Keratinocyte (primary cell): ENCODE measurements at regions not wholly inside any gene's neighbourhood (a gene's known extent, or its start where the extent isn't known, plus 50 kb on each side); places are given as distances from the start of the nearest gene placed in this dataset.

Experiments used
- CTCF ChIP-seq, 3 experiments: IDR thresholded peaks in 1 of 3; conservative IDR thresholded peaks in 1 of 3; optimal IDR thresholded peaks in 1 of 3; 2 replicates in 2 of 3; 3 replicates in 1 of 3; pipeline versions ENCODE3 to v1.5.1; 2011; ENCODE audit warnings: low read length in 3 of 3, mild to moderate bottlenecking in 3 of 3, moderate library complexity in 2 of 3, control low read depth in 1 of 3, inconsistent platforms in 1 of 3; ENCODE audit not compliant: insufficient read depth in 2 of 3; ENCODE audit errors: extremely low read depth in 1 of 3
- EZH2 ChIP-seq: IDR thresholded peaks from one replicate; pipeline ENCODE4 v1.6.1; 2012; ENCODE audit warnings: inconsistent platforms, mild to moderate bottlenecking, low read length, moderate library complexity

DNA sequence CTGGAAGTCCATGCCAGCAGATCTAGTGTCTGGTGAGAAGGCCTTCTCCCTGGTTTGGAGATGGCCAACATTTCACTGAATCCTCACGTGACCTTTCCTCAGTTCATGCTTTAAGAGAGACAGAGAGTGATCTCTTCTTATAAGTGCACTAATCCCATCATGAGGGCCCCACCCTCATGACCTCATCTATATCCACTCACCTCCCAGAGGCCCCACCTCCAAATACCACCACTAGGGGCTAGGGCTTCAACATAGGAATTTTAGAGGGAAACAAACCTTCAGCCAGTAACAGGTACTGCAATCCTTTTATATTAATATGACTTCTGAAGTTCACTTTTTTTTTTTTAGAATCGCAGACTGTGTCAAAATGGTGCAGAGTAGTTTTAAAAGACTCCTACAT is 496.9 kb upstream of the ADAMTS16 start:
- TF ChIP-seq CTCF (optimal IDR thresholded peaks at IDR 0.05 in 1 of 3, IDR thresholded peaks at IDR 0.05 in 1 of 3, conservative IDR thresholded peaks at IDR 0.05 in 1 of 3; ENCODE audit: extremely low read depth in 1 of 3, insufficient read depth in 2 of 3, low read length in 3 of 3) (no peak), EZH2 (no peak)
